HK-2 (cell line): ENCODE measurements at regions not wholly inside any gene's neighbourhood (a gene's known extent, or its start where the extent isn't known, plus 50 kb on each side); places are given as distances from the start of the nearest gene placed in this dataset.

Experiments
- DNase-seq: peaks from one replicate; pipeline ENCODE4 v3.0.0-alpha.2; 2018; ENCODE audit not compliant: unreplicated experiment

DNA sequence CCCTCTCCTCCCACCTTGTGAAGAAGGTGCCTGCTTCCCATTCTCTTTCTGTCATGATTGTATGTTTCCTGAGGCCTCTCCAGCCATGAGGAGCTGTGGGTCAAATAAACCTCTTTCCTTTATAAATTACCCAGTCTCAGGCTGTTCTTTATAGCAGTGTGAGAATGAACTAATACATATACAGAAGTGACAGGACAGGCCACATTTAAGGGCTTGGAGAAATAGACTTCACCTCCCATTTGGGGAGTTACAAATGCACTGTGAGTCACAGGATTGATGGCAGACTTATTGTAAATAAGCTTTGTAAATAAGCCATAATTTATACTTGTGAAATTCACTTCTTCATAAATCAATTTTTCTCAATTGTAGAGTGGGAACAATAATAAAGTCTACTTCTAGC is 543.3 kb downstream of the LRRIQ3 start:
- DNase-seq: no peak

DNA sequence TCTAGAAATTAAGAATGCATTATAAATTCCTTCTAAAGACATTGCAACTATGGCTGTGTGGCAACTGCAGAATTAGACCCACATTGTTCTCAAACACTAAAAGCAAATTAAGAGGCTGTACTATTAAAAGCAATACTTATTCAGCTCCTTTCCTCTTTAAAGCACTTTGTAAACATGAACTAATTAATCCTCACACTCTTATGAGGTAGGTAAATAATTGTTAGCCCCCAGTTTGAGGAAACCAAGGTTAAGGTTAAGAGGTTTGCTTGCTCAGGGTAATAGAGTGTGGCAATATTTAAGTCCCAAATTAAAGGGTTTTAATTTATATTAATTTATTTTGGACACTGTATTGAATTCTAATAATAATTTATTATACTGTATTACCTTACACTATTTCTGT is 553.8 kb downstream of the LRRIQ3 start:
- no peak for DNase-seq

DNA sequence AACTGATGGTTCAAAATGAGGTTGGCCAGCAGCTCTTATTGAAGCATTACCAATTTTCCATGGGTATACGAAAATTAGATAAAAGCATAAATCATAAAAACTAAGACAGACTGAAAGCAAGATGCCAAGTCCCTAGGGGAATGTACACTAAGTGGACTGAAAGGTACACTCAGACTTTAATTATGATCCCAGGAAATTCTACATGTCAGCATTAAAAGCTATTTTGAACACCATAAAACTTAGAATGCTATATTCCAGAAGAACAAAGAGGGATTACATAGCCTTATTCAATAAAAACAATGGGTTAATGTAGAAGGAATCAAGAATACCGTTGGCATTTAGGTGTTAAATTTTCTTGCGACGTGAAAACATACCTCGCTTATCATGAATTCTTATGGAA is 558.5 kb downstream of the LRRIQ3 start:
- DNase-seq: no peak

DNA sequence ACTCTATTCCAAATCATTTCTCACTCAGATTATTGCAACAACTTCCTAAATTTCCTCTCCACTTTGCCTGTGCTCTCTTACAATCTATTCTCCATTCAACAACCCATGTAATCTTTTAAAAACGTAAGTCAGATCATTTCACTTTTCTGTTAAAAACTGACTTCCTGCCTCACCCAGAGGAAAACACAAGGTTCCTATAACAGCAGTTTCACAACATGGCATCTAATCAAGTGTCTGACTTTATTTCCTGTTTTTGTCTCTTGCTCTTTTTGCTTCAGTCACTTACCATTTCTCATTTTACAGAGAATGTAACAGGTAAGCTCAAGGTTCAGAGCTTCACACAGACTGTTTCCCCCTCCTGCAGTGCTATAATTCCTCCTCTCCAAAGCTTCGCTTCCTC is 560.7 kb downstream of the LRRIQ3 start:
- no peak for DNase-seq

DNA sequence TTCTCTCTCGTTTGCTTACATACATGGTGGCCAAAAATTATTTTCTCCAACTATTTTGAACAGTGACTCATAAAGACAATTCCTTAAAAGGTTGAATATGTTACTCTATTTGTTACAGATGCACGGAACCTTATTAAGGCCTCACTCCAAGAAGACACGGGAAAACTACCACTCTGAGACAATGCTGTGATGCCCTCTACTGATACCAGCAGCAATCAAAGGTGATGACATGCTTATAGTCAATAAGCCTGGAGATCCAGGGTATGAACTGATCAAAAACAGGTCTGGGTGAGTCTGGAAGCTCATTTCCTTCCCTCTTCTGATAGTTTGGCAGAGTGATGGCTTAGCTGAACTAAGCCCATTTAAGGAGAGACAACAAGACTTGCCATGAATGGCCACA is 563.0 kb downstream of the LRRIQ3 start:
- no peak for DNase-seq

DNA sequence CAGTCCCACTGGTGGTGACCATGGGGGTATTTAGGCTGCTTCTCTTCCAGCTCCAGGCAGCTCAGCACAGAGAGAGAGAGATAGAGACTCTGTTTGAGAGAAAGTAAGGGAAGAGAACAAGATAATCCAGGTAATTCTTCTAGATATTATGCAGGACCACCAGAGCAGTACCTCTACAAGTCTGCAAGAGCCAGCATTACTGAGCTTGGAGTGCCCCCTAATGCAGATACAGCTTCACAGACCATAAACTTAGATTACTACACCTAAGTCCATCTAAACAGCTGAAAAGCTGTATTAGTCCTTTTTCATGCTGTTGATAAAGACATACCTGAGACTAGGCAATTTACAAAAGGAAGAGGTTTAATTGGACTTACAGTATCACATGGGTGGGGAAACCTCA is 570.3 kb downstream of the LRRIQ3 start:
- DNase-seq: no peak

DNA sequence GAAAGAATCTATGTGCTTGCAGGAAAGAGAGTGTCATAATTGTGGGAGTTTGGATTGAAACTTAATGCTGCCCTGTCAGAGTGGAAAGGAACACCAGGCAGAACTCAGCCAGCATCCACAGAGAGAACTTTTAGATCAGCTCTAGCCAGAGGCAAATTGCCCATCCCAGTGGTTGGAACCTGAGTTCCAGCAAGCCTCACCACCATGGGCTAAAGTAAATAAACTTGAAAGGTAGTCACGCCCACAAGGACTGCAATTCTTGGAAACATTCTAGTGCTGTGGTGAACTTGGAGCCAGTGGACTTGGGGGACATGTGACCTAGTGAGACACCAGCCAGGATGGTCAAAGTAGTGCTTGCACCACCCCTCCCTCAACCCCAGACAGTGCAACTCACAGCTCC is 571.6 kb downstream of the LRRIQ3 start:
- DNase-seq: no peak

DNA sequence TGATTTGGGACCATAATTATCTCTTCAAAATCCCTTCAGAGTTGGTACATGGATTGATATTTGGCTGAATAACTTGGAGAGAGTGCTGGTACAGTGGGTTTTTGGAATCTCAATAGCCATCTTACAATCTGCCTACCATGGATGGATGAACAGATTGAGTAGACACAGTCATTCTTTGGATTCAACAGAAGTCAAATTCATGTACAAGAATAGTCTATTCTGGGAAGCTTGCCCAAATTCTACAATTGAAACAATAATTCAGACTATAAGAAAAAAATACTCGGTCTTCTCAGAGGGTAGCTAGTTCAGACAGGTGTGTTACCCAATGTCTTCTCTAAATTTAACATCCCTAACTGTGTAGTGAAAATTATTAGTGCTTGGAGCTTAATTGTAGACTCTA is 574.0 kb downstream of the LRRIQ3 start:
- DNase-seq: no peak

DNA sequence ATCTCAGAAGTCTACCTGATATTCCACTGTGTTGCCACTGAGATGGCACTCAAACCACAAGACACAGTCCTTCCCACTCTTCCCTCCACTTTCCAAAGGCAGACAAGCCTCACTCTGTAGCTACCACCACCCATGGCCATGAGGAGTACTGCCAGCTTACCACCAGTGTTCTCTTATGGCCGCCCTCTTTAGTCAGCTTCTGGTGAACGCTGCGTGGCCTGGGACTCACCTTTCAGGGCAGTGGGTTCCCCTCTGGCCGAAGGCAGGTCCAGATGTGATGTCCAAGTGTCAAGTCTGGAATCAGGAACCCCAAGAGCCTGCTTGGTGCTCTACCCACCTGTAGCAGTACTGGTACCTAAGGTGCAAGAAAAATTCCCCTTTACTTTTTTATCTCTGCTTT is 580.8 kb downstream of the LRRIQ3 start:
- no peak for DNase-seq

DNA sequence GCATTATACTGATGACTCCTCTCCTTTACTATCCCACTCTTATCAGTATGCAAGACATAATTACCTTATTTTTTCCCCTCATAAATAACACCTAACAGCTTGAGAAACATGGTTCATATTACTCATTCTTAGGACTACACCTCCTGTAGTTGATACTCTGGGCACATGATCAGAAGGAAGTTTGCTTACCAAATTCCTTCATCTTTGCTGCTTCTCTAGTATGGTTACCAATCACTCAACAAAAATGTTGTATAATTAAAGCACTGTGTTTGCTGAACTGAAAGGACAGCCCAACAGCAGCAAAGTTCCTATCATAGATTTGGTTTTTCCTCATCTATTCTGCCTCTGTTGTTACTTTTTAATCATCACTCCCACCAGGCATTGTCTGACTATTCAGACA is 586.3 kb downstream of the LRRIQ3 start:
- DNase-seq: no peak

DNA sequence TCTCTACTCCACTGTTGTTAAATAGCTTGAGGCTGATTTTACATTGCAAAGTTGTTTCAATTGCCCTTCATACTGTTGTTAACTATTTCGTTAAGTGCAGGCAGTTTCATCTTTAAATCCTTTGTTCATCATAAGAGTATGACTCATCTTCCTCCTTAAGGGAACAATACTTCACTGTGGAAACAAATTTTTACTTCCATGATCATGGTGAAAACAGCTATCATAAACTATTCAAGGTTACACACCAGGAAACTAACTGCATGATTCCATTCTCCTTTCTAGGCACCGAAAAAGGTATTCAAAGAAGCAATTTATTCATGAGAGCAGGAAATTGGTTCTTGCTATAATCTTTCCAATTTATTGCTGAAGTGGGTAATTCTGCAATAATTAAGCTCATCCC is 593.2 kb downstream of the LRRIQ3 start:
- no peak for DNase-seq

DNA sequence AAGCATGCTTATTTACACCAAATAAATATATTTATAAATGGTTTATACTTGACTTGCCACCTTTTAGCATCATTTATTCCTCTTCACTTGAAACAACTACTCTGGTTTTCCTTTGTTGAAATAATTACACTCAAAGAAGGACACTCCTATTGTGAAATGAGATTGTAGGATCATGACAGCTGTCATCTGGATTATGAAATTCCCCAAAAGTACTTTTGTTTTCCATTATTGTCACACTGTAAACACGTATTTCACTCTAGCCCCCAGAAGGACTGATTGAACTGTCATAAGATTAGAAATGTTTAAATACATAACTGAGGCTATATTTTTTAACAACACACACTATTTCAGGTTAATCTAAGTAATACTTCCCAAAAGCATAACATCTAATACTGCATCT is 593.8 kb downstream of the LRRIQ3 start:
- no peak for DNase-seq

DNA sequence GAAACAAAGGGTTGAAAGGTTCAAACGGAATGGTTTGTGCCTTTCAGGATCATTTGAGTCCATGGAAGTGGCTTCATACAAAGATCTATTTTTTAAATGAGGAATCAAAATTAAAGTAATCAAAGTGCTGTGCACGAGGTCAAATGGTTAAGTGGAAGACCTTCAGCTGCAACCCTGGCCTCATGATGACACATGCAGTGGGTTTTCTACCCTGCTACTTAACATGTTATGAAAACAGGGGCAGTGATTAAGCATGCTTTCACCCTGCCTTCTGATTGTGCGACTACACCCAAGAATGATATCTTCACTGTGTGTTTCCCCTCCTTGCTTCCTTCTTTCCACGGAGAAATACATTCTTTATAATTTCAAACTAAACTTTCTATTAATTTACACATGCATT is 604.2 kb downstream of the LRRIQ3 start:
- DNase-seq: no peak

DNA sequence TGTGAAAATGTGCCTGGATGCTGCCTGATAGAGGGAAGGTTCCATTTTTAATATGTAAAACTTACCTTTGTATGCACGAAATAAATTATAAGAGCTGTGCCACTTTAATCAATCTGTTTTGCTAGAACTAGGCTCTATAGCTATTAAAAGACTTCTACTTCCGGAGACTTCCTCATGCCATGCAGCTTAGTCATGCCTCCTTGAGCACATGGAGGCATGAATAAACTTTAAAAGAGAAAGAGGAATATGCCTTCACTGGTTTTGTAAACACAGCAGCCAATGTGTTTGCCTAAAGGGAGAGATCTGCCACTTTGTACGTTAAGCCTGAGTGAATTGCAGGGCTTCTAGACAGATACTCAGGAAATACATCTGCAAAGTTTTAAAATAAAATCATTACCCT is 604.6 kb downstream of the LRRIQ3 start:
- DNase-seq: peak; percentile 38

DNA sequence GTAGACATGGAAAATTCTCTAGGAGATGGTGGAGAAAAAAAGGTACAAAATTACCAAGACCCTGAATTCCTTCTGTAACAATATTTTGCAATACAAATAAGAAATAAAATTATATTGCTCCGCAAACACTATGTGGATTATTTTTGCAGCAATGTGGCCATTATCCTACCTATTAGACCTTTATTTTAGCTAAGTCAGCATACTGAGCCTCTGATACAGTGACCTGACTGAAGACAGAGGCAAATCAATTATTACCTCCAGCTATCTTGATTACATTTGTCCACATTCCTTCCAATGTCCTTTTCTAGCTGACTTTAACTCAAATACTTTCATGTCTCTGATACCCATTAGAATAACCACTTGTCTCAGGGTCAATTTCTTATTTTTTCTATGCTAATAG is 610.9 kb downstream of the LRRIQ3 start:
- DNase-seq: no peak

DNA sequence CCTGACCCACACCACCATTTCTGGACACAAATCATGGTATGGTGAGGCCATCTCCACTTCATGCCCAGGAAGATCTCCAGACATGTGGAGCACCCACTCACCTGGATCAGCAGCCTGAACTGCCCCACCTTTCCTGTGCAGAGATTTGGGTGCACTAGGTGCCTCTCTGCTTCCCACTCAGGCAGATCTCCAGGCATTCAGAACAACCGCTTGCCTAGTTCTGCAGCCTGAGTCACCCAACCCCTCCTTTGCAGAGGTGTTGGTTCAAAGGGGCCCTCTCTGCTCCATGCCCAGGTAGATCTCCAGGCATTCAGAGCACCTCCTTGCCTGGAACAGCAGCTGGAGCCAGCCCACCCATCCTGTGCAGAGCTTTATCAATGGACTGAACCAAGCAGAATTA is 620.8 kb downstream of the LRRIQ3 start:
- no peak for DNase-seq

DNA sequence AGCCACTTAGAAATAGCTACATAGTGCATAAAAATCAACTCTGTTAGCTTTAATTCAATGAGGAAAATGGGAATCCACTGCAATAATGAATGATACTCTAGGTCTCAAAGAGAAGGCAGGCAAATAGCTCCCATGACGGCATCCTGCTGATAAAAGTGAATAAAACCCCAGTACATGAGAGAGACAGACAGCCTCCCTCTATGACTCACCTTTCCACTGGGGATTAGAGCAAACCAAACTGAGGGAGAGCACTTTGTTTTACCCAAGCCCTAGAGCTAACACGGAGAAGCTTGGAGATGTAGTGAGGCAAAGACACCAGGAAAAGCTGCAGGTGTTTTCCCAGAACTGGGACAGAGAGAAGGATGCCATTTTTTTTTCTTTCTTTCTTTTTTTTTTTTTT is 621.9 kb downstream of the LRRIQ3 start:
- DNase-seq: no peak

DNA sequence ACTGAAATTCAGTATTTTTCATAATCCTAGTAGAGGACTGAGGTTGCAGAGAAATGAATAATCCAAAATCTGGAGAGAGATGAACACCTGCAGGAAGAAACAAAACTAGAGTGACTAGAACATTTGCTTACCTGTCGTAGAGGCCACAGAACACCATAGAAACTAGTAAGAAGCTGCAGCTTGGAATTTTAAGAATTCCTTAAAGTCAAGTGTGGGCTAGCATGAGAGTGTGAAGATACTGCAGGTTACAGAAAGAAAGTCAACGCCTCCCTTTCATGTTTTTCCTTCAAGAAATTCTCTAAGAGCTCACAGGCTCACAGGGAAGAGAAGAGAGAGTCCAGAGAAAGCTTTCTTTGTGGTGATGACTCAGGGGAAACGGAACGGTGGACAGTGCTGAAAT is 633.7 kb downstream of the LRRIQ3 start:
- DNase-seq: no peak

DNA sequence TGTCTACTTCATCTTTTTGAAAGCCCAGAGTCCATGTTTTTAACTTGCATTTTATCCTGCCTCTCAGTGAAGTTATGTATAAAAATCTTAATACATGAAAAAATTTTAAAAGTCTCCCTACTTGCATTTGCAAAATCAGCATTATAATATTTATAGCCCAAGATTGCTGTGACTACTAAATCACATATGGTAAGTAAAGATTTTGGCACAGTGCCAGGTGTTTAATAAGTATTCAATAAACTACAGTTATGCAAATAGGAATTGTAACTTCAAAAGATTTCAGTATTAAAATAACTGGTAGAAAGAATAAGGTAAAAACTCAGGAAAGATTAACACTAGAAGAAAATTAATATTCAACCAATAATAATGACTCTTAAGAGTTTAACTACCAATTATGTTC is 641.7 kb downstream of the LRRIQ3 start:
- no peak for DNase-seq

DNA sequence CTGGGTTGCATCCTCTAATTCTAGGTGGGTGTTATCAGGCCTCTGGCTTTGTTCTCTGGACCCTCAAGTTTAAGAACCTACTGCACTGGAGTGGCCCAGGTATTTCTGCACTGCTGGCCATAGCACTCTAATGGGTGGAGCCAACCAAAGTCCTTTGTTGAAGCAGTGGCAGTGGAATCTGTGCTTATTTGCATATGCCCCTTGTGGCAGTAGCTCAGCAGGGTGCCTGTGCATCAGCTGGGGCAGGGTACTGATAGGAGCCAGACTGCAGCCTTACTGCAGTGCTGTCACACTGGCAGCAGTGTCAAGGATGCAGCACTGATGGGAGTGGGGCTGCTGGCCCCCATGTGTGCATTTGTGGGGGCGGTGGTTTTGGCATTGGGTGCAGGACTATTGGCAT is 660.6 kb downstream of the LRRIQ3 start:
- no peak for DNase-seq

DNA sequence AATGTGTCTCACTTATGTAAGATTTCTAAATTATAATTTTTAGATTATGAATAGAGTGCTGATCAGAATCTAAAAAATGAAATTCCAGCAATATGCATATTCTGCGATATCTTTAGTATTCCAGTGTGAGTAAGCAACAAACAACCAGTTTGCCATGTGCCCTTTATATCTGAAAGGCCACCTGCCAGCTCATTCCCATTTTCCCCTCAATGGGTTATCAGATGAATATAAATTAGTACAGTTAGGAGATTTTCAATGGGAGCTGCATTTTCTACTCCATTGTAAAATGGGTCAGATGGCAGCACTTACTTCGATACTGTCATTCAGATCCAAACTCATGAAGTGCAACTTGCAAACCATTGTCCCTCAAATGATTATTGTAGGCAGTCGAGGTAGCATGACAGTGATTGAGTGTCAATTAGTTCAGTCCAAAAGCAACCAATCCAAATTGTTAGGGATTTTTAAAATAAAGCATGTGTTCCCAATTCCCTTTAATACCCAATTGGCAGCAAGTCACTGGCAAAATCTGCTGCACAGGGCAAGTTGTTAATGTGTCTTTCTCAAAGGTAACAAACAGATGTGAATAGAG is 680.3 kb downstream of the LRRIQ3 start:
- no peak for DNase-seq

DNA sequence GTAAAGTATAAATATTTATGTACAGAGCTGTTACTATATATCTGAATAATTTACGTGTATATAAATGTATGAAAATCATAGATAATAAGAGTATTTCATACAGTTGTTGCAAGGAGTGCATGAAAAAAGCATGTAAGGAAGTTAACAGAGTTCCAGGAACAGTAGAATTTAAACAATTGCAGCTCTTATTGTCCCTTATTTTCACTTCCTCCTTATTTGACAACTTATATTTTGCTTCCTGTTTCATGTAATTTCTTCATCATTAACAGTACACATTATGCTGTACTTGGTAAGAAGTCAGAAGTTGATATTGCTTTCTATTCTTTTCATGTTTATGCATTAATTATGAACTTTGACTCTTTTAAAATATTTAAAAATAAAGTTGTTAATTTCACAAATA is 681.5 kb downstream of the LRRIQ3 start:
- DNase-seq: no peak

DNA sequence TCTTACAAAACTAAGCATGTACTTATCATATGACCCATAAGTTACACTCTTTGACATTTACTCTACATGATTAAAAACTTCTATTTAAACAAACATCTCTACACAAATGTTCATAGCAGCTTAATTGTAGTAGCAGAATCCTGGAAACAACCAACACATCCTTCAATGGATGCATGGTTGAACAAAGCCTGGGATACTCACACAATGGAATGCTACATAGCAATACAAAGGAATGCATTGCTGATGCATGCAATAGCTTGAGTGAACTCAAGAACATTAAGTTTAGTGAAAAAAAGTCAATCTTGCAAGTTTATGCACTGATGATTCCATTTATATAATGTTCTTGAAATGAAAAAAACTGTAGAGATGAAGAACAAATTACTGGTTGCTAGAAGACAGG is 686.9 kb downstream of the LRRIQ3 start:
- DNase-seq: no peak

DNA sequence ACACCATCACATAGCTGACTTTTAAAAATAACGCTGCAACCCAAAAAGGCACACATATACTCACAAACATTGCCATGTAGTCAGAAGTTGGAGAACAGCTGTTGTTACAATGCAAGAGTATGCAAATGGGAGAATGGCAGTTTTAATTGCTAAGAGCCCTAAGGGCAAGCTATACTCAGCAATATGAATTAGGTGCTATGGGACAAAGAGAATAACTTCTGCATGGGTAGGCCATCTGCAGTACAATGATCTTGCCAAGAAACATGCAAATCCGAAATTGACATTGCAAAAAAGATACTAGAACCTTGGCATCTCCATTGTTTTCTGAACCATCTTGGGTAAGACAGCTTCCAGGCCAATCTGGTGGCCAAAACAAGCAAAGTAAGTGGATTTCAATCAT is 697.8 kb downstream of the LRRIQ3 start:
- DNase-seq: no peak

DNA sequence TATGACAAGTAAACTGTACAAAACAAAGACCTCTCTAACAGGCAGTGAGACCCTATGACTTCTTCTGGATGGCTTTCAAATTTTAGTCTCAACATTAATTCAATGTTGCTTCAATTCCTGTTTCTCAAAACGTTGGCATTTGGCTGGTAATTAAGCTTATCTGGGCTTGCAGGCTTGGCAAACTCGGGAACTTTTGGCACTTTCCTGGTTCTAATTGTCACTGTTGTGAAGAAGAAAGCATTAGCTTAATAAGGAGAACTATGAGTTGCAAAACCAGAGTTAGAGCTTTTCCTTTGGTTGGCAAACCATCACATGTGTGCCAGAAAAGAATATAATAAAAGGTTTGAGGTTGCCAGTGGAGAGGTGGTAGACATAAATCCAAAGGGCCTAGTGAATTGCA is 698.3 kb downstream of the LRRIQ3 start:
- DNase-seq: no peak
